Gastrocnemius medialis (tissue), 4 donors: ENCODE measurements at regions not wholly inside any gene's neighbourhood (a gene's known extent, or its start where the extent isn't known, plus 50 kb on each side); places are given as distances from the start of the nearest gene placed in this dataset.

ENCODE experiments used
- CTCF ChIP-seq, 5 experiments: fragments of 450-650 bp in 3 of 5; fragments of 200-600 bp in 2 of 5; sonication (generic) in 2 of 5; IDR thresholded peaks in 4 of 5; conservative IDR thresholded peaks in 1 of 5; 1 replicate in 4 of 5; 2 replicates in 1 of 5; pipeline ENCODE4 v1.5.1; 2016 to 2019; ENCODE audit warnings: antibody characterized with exemption in 5 of 5, mild to moderate bottlenecking in 3 of 5, moderate library complexity in 3 of 5
- POLR2A ChIP-seq, 2 donors: fragments of 450-650 bp; IDR thresholded peaks; one replicate each; pipeline ENCODE4 v1.6.1; 2017; ENCODE audit warnings: antibody characterized with exemption in 2 of 2, mild to moderate bottlenecking in 2 of 2, moderate library complexity in 2 of 2

- TF ChIP-seq CTCF (IDR thresholded peaks at IDR 0.05 in 4 of 5, conservative IDR thresholded peaks at IDR 0.05 in 1 of 5) (no peak), POLR2A (IDR thresholded peaks at IDR 0.05) (no peak)
Measured at GRCh38 chr21:31795992-31796391, 64.1 kb upstream of the SCAF4 start.
